Activated T-helper 1 cell treated with anti-CD3 and anti-CD28 coated beads, Interleukin-12 subunit alpha, Interleukin-12 subunit beta, Interleukin-2, Interleukin-4 antibody, amounts not matched to agents 30 ng/mL and 10 ng/mL and 1 ng/mL, durations not matched to agents 14 hours and 24 hours and 36 hours (primary cell): ENCODE measurements at regions not wholly inside any gene's neighbourhood (a gene's known extent, or its start where the extent isn't known, plus 50 kb on each side); places are given as distances from the start of the nearest gene placed in this dataset.
"Not testable (repeated sequence)": the region's sequence is repeated elsewhere in the genome, so short reads cannot be mapped to it uniquely, and the experiment has no call there.

Source experiments
- DNase-seq: peaks from one replicate; pipeline ENCODE4 v3.0.0; 2021; ENCODE audit warnings: low spot score
- H3K27ac Mint-ChIP-seq: one replicate; pipeline ENCODE4 v1.8.0; 2021; ENCODE audit warnings: mild to moderate bottlenecking, mixed read lengths
- H3K27me3 Mint-ChIP-seq: one replicate; pipeline ENCODE4 v1.8.0; 2022; ENCODE audit warnings: mild to moderate bottlenecking, moderate library complexity, mixed read lengths; ENCODE audit not compliant: insufficient read depth
- H3K36me3 Mint-ChIP-seq: one replicate; pipeline ENCODE4 v1.8.0; 2021; ENCODE audit warnings: low read depth, mixed read lengths
- H3K4me1 Mint-ChIP-seq: one replicate; pipeline ENCODE4 v1.8.0; 2021; ENCODE audit warnings: low read depth, mixed read lengths
- H3K4me3 Mint-ChIP-seq: one replicate; pipeline ENCODE4 v1.8.0; 2021; ENCODE audit warnings: mild to moderate bottlenecking, moderate library complexity, mixed read lengths
- H3K9me3 Mint-ChIP-seq: one replicate; pipeline ENCODE4 v1.8.0; 2021; ENCODE audit warnings: mixed read lengths
- intact Hi-C: fragments of 100-400 bp; cut with micrococcal nuclease; formaldehyde crosslinking; loops from one replicate; pipeline ENCODE4 v1.15.1; 2024

DNA sequence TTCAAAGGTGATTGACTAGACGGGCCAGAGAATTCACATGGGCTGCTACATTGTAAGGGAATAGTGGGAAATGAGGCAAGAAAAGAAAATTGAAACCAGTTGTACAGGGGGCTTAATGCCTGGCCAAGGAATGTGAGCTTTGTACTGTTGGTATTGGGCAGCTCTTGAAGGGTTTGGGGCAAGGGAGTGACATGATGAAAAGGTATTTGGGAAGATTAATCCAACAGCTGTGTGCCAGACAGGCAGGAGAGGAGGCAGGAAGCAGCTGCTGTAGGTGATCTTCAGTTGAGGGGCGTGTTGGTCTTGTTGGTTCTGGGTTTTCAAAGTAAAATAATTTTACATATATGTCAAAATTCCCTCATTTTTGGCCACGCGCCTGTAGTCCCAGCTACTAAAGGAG, 384.5 kb upstream of the TENM3 start:
- Mint-ChIP-seq H3K4me1 (no peaks in the 10 kb centered on the region), H3K27me3 (no peaks in the 10 kb centered on the region), H3K9me3 (peaks cover 5% of the 10 kb centered on the region), H3K27ac (no peak overlapping the region), H3K4me3 (no peak overlapping the region), H3K36me3 (no peaks in the 10 kb centered on the region)
- intact Hi-C loops: no loop called here
- DNase-seq: no peak

DNA sequence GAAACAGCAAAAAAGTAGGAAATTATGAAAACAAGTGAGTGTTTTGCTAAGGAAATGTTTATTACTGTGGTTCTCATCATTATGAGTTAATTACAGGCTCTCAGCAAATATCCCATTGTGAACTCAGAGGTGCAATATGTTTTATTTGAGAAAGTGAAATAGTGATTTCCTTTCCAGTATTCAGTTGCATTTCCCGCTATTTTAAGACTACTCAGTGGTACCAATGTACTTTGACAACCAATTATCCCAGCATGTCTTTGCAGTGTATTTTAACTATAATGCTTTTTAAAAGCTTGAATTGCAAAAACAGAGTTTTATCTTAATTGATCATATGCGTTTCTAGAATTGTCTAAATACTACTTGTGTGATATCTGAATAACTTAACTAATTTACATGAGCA, 383.8 kb upstream of the TENM3 start:
- Mint-ChIP-seq H3K9me3 (peaks cover 5% of the 10 kb centered on the region), H3K27ac (no peak overlapping the region), H3K4me3 (no peak overlapping the region), H3K36me3 (no peaks in the 10 kb centered on the region), H3K27me3 (no peaks in the 10 kb centered on the region), H3K4me1 (no peaks in the 10 kb centered on the region)
- intact Hi-C loops: no loop called here
- no peak for DNase-seq

DNA sequence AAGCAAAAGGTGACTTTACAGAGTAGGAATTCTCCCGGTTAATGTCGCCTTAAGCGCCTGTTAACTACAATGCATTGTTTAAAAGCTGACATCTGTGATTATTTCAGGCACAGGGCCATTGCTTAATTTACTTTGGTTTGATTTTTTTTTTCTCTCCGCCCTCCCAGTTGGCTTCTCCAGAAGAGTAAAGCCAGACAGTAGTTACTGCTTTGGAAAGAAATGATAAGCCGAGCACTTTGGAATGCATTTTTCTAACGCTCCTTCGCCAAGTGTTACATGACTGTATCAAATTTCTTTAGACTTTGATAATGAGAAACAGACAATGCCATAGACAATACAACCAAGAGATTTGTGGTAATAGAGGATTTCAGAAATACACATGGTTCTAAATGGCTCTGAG, 383.0 kb upstream of the TENM3 start:
- H3K4me3 Mint-ChIP-seq: no peak overlapping the region
- H3K36me3 Mint-ChIP-seq: no peaks in the 10 kb centered on the region
- peaks cover 5% of the 10 kb centered on the region for H3K9me3 Mint-ChIP-seq
- intact Hi-C loops: no loop called here
- H3K27me3 Mint-ChIP-seq: no peaks in the 10 kb centered on the region
- DNase-seq: no peak
- H3K4me1 Mint-ChIP-seq: no peaks in the 10 kb centered on the region
- H3K27ac Mint-ChIP-seq: no peak overlapping the region

DNA sequence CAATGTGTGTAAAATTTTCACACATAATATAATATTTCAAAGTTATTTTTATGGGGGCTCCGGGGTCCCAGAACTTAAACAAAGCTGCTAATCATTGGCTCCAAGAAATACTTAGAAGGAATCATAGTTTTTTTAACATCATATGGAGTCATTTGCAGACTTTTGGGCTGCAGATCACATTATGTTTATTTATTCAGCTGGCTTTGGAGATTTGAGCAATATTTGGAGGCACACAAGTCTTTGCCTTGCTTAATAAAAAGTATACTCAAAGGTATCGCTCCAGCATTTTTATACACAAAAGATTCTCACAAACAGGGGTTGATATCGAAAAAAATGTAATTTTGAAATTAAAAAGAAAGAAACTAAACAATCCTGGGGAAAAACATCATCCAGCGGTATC, 382.5 kb upstream of the TENM3 start:
- Mint-ChIP-seq H3K4me3 (no peak overlapping the region), H3K4me1 (no peaks in the 10 kb centered on the region), H3K27ac (no peak overlapping the region), H3K27me3 (no peaks in the 10 kb centered on the region), H3K9me3 (peaks cover 2% of the 10 kb centered on the region), H3K36me3 (no peaks in the 10 kb centered on the region)
- intact Hi-C loops: no loop called here
- DNase-seq: no peak

DNA sequence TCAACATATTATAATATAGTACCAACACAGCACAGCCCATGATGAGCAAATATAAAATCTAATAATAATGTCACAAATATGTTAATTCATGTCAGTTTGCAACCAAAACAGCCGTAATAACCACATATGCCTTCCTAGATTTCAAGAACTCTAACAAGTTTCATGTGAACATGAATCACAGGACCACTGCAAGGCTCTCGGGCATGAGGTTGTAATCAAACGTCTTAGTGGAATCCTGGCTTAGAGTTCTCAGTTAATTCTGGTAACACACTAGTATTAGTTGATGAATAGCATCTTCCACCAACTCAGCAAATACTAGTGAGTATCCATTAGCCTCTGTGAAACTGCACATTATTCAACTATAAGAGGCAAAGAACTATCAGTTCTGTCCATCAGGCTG, 379.3 kb upstream of the TENM3 start:
- Mint-ChIP-seq H3K4me3 (no peak overlapping the region), H3K27ac (no peak overlapping the region), H3K27me3 (no peaks in the 10 kb centered on the region), H3K36me3 (no peaks in the 10 kb centered on the region), H3K9me3 (no peaks in the 10 kb centered on the region), H3K4me1 (no peaks in the 10 kb centered on the region)
- intact Hi-C loops: no loop called here
- DNase-seq: no peak

DNA sequence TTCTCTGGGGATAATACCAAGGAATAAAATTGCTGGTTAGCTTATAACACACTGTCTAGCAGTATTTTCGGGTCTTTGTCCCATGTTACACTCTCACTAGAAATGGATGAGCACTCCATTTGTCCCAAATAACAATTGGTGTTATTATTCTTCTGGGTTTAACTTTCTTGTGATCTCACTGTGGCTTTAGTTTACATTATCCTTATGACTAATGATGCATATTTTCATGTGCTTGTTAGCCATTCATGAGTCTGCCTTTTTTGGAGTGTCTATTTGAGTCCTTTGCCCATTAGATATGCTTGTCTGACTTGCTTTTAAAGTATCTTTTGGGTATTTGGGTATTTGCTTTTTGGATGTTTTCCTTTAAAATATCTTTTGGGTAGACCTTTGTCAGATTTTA, 372.9 kb upstream of the TENM3 start:
- H3K9me3 Mint-ChIP-seq: peaks cover 9% of the 10 kb centered on the region
- H3K4me3 Mint-ChIP-seq: no peak overlapping the region
- H3K4me1 Mint-ChIP-seq: no peaks in the 10 kb centered on the region
- no peak overlapping the region for H3K27ac Mint-ChIP-seq
- intact Hi-C loops: no loop called here
- no peaks in the 10 kb centered on the region for H3K27me3 Mint-ChIP-seq
- no peaks in the 10 kb centered on the region for H3K36me3 Mint-ChIP-seq
- DNase-seq: no peak

DNA sequence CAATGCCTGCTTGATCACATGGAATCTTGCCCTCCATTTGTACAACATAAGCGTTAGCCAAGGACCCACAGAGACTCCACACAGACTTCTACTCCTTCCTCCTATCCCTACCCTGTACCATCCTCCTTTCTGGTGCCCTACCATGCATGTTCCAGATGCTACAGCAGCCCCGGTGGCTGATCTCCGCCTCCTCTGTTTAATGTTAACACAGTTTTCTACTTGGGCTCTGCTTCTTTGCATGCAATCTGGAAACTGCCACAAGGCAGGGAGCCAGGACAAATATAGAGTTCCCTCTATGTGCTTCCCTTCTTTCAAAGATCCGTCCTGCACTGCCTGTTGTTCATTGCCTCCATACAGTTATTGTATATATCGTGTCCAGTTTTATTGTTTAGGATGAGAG, 368.6 kb upstream of the TENM3 start:
- Mint-ChIP-seq H3K9me3 (peaks cover 12% of the 10 kb centered on the region), H3K27me3 (no peaks in the 10 kb centered on the region), H3K36me3 (no peaks in the 10 kb centered on the region), H3K4me1 (no peaks in the 10 kb centered on the region), H3K27ac (no peak overlapping the region), H3K4me3 (no peak overlapping the region)
- intact Hi-C loops: no loop called here
- no peak for DNase-seq

DNA sequence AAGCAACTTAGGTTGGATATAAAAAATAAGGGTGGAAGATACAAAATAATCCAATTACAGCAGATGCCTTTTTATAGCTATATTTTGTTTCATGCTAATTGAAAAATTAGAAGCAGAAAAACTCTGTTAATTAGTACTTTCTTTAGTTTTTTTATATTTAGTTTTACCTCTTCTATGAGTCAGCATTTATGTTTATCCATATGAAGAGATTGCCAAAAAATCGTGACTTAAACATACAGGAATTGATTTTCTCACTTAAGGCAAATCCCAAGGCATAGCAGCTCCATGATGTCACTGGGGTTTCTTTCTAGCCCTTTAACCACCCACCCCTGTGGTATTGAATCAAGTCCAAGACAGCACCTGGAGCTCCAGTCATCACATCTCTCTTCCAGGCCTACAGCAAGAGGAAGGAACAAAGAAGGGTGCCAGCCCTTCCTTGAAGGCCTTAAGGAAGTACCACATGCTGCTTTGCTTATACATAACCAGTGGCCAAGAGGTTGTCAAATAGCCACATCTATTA, 365.8 kb upstream of the TENM3 start:
- Mint-ChIP-seq H3K4me1 (no peaks in the 10 kb centered on the region), H3K36me3 (no peaks in the 10 kb centered on the region), H3K4me3 (no peak overlapping the region), H3K27ac (no peak overlapping the region), H3K9me3 (peaks cover 12% of the 10 kb centered on the region), H3K27me3 (no peaks in the 10 kb centered on the region)
- DNase-seq: no peak
- intact Hi-C loops: no loop called here

DNA sequence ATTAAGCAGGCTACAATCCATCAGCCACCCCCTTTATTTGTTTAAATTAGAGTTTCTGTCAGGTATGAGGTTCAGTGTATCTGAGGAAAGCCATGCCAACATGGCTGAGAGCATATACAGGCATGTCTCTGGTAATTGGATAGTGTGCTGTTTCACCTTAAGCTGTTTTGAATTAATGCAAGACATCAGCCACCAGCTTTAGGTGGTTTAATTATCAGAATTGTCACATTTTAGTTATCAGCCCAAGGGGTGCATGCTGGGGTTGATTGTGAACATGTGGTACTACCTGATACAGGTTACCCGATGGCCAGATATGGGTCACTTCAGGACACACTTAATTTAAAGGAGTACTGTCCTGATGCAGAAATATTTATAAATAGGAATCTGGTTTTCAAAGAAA, 353.2 kb upstream of the TENM3 start:
- intact Hi-C loops: no loop called here
- no peak overlapping the region for H3K4me3 Mint-ChIP-seq
- H3K36me3 Mint-ChIP-seq: no peaks in the 10 kb centered on the region
- no peak for DNase-seq
- H3K9me3 Mint-ChIP-seq: peaks cover 3% of the 10 kb centered on the region
- no peaks in the 10 kb centered on the region for H3K27me3 Mint-ChIP-seq
- no peak overlapping the region for H3K27ac Mint-ChIP-seq
- no peaks in the 10 kb centered on the region for H3K4me1 Mint-ChIP-seq

DNA sequence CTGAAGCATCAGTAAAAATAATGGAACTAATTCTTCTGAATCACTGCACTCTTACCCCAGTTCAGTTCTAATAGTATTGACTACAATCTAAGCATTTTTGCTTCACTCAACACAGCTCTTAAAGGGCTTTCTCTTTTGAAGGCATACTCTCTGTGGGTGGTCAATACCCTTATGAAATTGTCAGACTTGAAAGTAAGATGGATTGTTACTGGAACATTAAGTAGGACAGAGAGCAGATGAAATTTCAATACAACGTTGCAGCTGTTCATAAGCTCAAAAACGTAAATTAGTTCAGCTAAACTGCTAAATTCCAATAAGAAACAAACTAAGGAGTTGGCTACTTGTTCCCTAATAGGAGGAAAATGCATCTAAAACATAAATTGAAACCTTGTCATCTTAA, 352.3 kb upstream of the TENM3 start:
- Mint-ChIP-seq H3K4me3 (no peak overlapping the region), H3K36me3 (no peaks in the 10 kb centered on the region), H3K27me3 (no peaks in the 10 kb centered on the region), H3K4me1 (no peaks in the 10 kb centered on the region), H3K9me3 (peaks cover 3% of the 10 kb centered on the region), H3K27ac (no peak overlapping the region)
- intact Hi-C loops: no loop called here
- DNase-seq: no peak

DNA sequence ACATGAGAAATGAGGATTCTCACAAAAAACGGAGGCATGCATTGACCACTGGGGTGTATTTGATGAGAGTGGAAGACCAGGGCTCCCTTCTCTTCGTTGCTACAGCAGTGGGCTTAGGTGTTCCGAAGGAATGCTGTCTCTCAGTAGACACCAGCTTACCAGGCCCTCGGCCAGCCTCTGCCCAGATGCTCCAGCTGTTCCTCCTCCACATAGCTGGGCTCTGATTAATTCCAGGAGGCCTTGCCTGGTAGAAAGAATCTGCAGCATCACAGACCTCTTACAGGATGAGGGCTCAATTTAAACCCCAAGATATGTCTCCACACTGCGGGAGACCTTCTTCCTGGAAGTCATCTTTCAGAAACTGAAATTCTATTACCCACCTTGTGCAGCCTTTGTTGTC, 346.6 kb upstream of the TENM3 start:
- Mint-ChIP-seq H3K4me3 (no peak overlapping the region), H3K27me3 (no peaks in the 10 kb centered on the region), H3K27ac (no peak overlapping the region), H3K9me3 (peaks cover 6% of the 10 kb centered on the region), H3K4me1 (no peaks in the 10 kb centered on the region), H3K36me3 (no peaks in the 10 kb centered on the region)
- no peak for DNase-seq
- intact Hi-C loops: no loop called here

DNA sequence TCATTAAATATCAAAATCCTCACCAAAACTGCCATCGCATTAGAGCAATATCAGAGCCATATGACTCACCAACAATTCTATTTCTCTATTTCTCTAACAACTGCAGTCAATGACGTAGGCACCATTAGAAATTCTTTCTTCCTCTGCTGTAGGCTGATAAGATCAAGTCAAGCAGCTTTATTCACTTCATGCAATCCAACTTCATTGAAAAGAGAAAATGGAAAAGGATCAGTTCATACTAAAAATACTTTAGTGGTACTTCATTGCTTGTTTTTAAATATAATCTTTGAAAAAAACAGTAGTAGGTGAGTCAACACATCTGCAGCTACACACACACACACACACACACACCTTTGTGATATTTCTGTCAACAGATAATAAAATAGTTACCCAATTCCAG, 345.3 kb upstream of the TENM3 start:
- Mint-ChIP-seq H3K27me3 (no peaks in the 10 kb centered on the region), H3K4me1 (no peaks in the 10 kb centered on the region), H3K4me3 (no peak overlapping the region), H3K36me3 (no peaks in the 10 kb centered on the region), H3K9me3 (peaks cover 14% of the 10 kb centered on the region), H3K27ac (no peak overlapping the region)
- no peak for DNase-seq
- intact Hi-C loops: no loop called here

DNA sequence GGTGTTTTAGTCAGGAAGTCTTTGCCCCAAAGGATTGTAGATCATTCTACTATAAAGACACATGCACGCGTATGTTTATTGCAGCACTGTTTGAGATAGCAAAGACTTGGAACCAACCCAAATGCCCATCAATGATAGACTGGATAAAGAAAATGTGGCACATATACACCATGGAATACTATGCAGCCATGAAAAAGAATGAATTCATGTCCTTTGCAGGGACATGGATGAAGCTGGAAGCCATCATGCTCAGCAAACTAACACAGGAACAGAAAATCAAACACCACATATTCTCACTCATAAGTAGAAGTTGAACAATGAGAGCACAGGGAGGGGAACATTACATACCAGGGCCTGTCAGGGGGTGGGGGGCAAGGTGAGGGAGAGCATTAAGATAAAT, 340.8 kb upstream of the TENM3 start:
- H3K9me3 Mint-ChIP-seq: peaks cover 31% of the 10 kb centered on the region
- DNase-seq, H3K27me3 Mint-ChIP-seq, intact Hi-C loops, H3K4me1 Mint-ChIP-seq, H3K4me3 Mint-ChIP-seq, H3K27ac Mint-ChIP-seq, H3K36me3 Mint-ChIP-seq: not testable (repeated sequence)

DNA sequence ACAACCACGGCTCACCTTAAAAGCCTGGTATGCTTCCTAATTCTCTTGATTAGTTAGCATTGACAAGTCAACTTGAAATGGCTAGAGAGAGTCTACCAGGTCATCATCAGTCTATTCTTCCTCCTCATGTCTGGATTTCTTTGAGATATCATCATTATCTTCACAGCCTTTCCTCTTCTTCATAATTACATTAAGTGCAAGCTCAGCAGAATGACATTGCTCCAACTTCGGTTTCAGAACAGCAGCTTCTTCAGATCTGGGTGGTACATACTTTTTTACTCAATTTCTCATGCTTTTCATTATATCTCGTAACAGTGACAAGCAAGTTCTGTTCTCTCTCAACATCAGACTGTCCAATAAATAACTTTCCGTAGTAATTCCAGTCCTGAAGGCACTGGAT, 337.5 kb upstream of the TENM3 start:
- H3K36me3 Mint-ChIP-seq: no peaks in the 10 kb centered on the region
- H3K4me3 Mint-ChIP-seq: no peak overlapping the region
- peaks cover 31% of the 10 kb centered on the region for H3K9me3 Mint-ChIP-seq
- no peaks in the 10 kb centered on the region for H3K4me1 Mint-ChIP-seq
- no peaks in the 10 kb centered on the region for H3K27me3 Mint-ChIP-seq
- DNase-seq: no peak
- no peak overlapping the region for H3K27ac Mint-ChIP-seq
- intact Hi-C loops: no loop called here
